HepG2 (cell line): ENCODE measurements at regions not wholly inside any gene's neighbourhood (a gene's known extent, or its start where the extent isn't known, plus 50 kb on each side); places are given as distances from the start of the nearest gene placed in this dataset.

Experiments used
- ATAC-seq: fragments of 200-7000 bp; cut with Tn5 transposase; 3 replicates; pipeline ENCODE4 v1.9.1; 2020; ENCODE audit warnings: mild to moderate bottlenecking, moderate library complexity
- BruUV-seq: library from RNA; stranded (reverse); fragments of 400-500 nt; replicated peaks from 2 replicates; lab custom pipeline; 2021; lab: Mats Ljungman, UMichigan
- CTCF ChIA-PET: fragments of 300-600 bp; formaldehyde crosslinking; extraction: SDS; loops from one replicate; lab custom pipeline; 2021; ENCODE audit warnings: low total read pairs, inconsistent platforms, low intra/inter-chr PET ratio; lab: Yijun Ruan, JAX
- POLR2A ChIA-PET: fragments of 350-600 bp; sonication (Branson Sonifier 250); formaldehyde crosslinking; loops from one replicate; lab custom pipeline; 2020; ENCODE audit warnings: antibody characterized with exemption, inconsistent platforms; lab: Yijun Ruan, JAX
- DNase-seq: peaks from one replicate; pipeline ENCODE4 v3.0.0-alpha.2; 2015; ENCODE audit warnings: low spot score
- FAIRE-seq: peaks from 3 replicates; lab custom pipeline; 2011; peaks lifted over from hg19 to GRCh38; lab: Jason Lieb, UNC
- H2AFZ ChIP-seq: one replicate; pipeline ENCODE4 v1.6.1; 2011; ENCODE audit warnings: low read length, inconsistent platforms
- H3K27ac ChIP-seq: fragments of 300-600 bp; 3 replicates; pipeline ENCODE4 v1.8.0; 2011; ENCODE audit warnings: mixed run types, mild to moderate bottlenecking, mixed read lengths, low read length, inconsistent platforms; ENCODE audit not compliant: insufficient read depth; ENCODE audit errors: extremely low read length
- H3K27me3 ChIP-seq, 2 experiments: fragments of 200-600 bp in 1 of 2; 2 replicates in 1 of 2; 3 replicates in 1 of 2; pipeline versions ENCODE4 v1.6.0 to v1.8.0; 2011; ENCODE audit warnings: low read length in 2 of 2, mild to moderate bottlenecking in 2 of 2, moderate library complexity in 2 of 2, inconsistent platforms in 1 of 2; ENCODE audit not compliant: insufficient read depth in 2 of 2, control insufficient read depth in 1 of 2
- H3K36me3 ChIP-seq, 2 experiments: fragments of 200-600 bp in 1 of 2; replicated peaks in 1 of 2; 2 replicates in 1 of 2; 3 replicates in 1 of 2; pipeline versions ENCODE4 v1.5.1 to v1.8.0; 2011; ENCODE audit warnings: low read length in 2 of 2, inconsistent platforms in 1 of 2; ENCODE audit not compliant: insufficient read depth in 2 of 2, control insufficient read depth in 1 of 2
- H3K4me1 ChIP-seq: 2 replicates; pipeline ENCODE4 v1.5.1; 2012; ENCODE audit warnings: low read length, inconsistent platforms; ENCODE audit not compliant: insufficient read depth
- H3K4me2 ChIP-seq: 2 replicates; pipeline ENCODE4 v1.6.0; 2011; ENCODE audit warnings: low read depth, low read length, inconsistent platforms
- H3K4me3 ChIP-seq, 3 experiments: fragments of 200-600 bp in 1 of 3; sonication (generic), shearing (Covaris generic) in 1 of 3; replicated peaks in 1 of 3; 2 replicates each; pipeline ENCODE4 v1.5.1; 2011 to 2016; ENCODE audit warnings: low read length in 3 of 3, inconsistent platforms in 2 of 3, low read depth in 2 of 3, mild to moderate bottlenecking in 2 of 3, control low read depth in 1 of 3, mixed read lengths in 1 of 3; ENCODE audit not compliant: insufficient read depth in 1 of 3
- H3K79me2 ChIP-seq: one replicate; pipeline ENCODE4 v1.6.1; 2011; ENCODE audit warnings: low read length, inconsistent platforms; ENCODE audit not compliant: insufficient read depth
- H3K9ac ChIP-seq: 2 replicates; pipeline ENCODE4 v1.6.0; 2011; ENCODE audit warnings: mild to moderate bottlenecking, low read depth, low read length, inconsistent platforms; ENCODE audit not compliant: insufficient read depth
- H3K9me3 ChIP-seq: 2 replicates; pipeline ENCODE4 v1.5.1; 2012; ENCODE audit warnings: mild to moderate bottlenecking, low read length
- H4K20me1 ChIP-seq: 2 replicates; pipeline ENCODE4 v1.6.0; 2011; ENCODE audit warnings: inconsistent platforms, mild to moderate bottlenecking, low read length, moderate library complexity; ENCODE audit not compliant: insufficient read depth
- AGO1 ChIP-seq: fragments of 200-400 bp; formaldehyde crosslinking; IDR thresholded peaks from 2 replicates; pipeline ENCODE4 v1.6.1; 2017; ENCODE audit warnings: mild to moderate bottlenecking, low read depth, low read length, moderate library complexity; ENCODE audit not compliant: poor library complexity, severe bottlenecking
- FOXP1 ChIP-seq, 2 experiments: fragments of 450-650 bp in 1 of 2; IDR thresholded peaks; 2 replicates each; pipeline ENCODE4 v1.6.1; 2017 to 2018; ENCODE audit warnings: antibody characterized with exemption in 1 of 2
- ZNF605 ChIP-seq: sonication (generic); formaldehyde crosslinking; IDR thresholded peaks from 2 replicates; pipeline ENCODE4 v1.8.0; 2022; ENCODE audit warnings: mild to moderate bottlenecking, missing genetic modification reagents
- in situ Hi-C: cut with HindIII; loops from 2 replicates; pipeline ENCODE4 v1.10.0; 2017; ENCODE audit warnings: low pct_unique_long_range_greater_than_20kb; ENCODE audit not compliant: extremely low pct_ligation_motif_present
- intact Hi-C: fragments of 100-400 bp; cut with micrococcal nuclease; formaldehyde crosslinking; loops from one replicate; pipeline ENCODE4 v1.10.0; 2022; ENCODE audit not compliant: unreplicated experiment
- TF ChIP-seq, protein P1 (sequence below): sonication (generic); formaldehyde crosslinking; IDR thresholded peaks from 2 replicates; pipeline ENCODE4 v1.9.0; 2021; ENCODE audit warnings: missing genetic modification reagents, mild to moderate bottlenecking, borderline replicate concordance
- TF ChIP-seq, protein P2 (sequence below): sonication (generic); formaldehyde crosslinking; IDR thresholded peaks from 2 replicates; pipeline ENCODE4 v1.4.0; 2020; ENCODE audit warnings: missing genetic modification reagents
- TF ChIP-seq, protein P3 (sequence below): sonication (generic); formaldehyde crosslinking; IDR thresholded peaks from 2 replicates; pipeline ENCODE4 v1.4.0; 2020; ENCODE audit warnings: missing genetic modification reagents
- TF ChIP-seq, protein P4 (sequence below): IDR thresholded peaks from 2 replicates; pipeline ENCODE4 v1.6.1; 2016; ENCODE audit warnings: low read depth

DNA sequence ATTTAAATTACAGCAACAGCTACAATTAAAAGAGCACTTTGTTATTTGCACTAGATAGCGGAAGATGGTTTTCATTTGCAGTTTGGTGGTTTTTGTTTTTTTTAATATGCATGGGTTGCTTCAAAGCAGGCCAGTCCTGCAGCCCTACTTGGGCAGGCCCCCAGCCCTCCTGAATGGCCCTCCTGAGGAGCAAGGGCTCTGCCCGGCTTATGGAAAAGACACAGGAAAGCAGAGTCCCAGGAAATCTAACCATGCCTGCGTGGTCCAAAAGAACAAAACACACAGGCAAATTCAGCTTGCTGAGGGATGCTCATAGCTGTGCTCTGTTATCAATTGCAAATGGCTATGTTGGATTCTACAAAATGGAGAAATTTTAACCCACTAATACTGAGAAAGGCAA lies 371.1 kb upstream of the ARID1B start (continued):
- TF ChIP-seq, protein P1, sequence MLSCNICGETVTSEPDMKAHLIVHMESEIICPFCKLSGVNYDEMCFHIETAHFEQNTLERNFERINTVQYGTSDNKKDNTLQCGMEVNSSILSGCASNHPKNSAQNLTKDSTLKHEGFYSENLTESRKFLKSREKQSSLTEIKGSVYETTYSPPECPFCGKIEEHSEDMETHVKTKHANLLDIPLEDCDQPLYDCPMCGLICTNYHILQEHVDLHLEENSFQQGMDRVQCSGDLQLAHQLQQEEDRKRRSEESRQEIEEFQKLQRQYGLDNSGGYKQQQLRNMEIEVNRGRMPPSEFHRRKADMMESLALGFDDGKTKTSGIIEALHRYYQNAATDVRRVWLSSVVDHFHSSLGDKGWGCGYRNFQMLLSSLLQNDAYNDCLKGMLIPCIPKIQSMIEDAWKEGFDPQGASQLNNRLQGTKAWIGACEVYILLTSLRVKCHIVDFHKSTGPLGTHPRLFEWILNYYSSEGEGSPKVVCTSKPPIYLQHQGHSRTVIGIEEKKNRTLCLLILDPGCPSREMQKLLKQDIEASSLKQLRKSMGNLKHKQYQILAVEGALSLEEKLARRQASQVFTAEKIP, result no peak
- TF ChIP-seq, protein P2, sequence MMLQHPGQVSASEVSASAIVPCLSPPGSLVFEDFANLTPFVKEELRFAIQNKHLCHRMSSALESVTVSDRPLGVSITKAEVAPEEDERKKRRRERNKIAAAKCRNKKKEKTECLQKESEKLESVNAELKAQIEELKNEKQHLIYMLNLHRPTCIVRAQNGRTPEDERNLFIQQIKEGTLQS (CRISPR knock-in tag), result no peak
- TF ChIP-seq AGO1 (no peak), ZNF605 (CRISPR knock-in tag) (no peak)

DNA sequence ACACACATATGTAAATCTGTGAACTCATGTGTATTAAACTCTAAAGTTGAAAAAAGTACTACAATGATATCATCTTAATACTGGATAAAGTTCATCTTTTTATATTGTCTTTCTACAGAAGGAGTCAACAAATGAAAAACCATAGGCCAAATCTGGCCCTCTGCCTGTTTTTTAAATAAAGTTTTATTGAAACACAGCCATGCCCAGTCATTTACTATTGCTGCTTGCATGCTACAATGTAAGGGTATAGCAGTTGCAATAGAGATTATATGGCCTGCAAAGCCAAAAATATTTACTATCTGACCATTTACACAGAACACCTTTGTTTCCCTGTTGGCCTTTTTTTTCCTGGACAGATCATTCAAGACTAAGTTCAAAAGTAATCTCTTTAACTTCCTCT lies 374.6 kb upstream of the ARID1B start:
- Histone ChIP-seq H3K4me1 (no peaks in the 10 kb centered on the region), H3K79me2 (no peaks in the 10 kb centered on the region), H4K20me1 (no peaks in the 10 kb centered on the region), H3K36me3 (no peaks in the 10 kb centered on the region), H3K4me3 (no peak overlapping the region), H3K9ac (no peak overlapping the region), H2AFZ (no peak overlapping the region), H3K4me2 (no peak overlapping the region), H3K9me3 (no peaks in the 10 kb centered on the region), H3K27ac (no peak overlapping the region), H3K27me3 (peaks cover 0 to 12% of the 10 kb centered on the region in 2 experiments; a peak in 1 of 5 replicates)
- POLR2A ChIA-PET, result no interaction called here
- intact Hi-C loops, result no loop called here
- no TSS peak for BruUV-seq
- CTCF ChIA-PET, result no interaction called here
- in situ Hi-C loops, result no loop called here
- TF ChIP-seq FOXP1 (IDR thresholded peaks at IDR 0.05) (no peak), FOXP1 (CRISPR knock-in tag; IDR thresholded peaks at IDR 0.05) (no peak)
- TF ChIP-seq, protein P3, sequence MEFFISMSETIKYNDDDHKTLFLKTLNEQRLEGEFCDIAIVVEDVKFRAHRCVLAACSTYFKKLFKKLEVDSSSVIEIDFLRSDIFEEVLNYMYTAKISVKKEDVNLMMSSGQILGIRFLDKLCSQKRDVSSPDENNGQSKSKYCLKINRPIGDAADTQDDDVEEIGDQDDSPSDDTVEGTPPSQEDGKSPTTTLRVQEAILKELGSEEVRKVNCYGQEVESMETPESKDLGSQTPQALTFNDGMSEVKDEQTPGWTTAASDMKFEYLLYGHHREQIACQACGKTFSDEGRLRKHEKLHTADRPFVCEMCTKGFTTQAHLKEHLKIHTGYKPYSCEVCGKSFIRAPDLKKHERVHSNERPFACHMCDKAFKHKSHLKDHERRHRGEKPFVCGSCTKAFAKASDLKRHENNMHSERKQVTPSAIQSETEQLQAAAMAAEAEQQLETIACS, result no peak
- TF ChIP-seq, protein P4, sequence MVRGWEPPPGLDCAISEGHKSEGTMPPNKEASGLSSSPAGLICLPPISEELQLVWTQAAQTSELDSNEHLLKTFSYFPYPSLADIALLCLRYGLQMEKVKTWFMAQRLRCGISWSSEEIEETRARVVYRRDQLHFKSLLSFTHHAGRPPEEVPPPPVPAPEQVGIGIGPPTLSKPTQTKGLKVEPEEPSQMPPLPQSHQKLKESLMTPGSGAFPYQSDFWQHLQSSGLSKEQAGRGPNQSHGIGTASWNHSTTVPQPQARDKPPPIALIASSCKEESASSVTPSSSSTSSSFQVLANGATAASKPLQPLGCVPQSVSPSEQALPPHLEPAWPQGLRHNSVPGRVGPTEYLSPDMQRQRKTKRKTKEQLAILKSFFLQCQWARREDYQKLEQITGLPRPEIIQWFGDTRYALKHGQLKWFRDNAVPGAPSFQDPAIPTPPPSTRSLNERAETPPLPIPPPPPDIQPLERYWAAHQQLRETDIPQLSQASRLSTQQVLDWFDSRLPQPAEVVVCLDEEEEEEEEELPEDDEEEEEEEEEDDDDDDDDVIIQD (CRISPR knock-in tag), result no peak
- FAIRE-seq (no peak), ATAC-seq (no peak), DNase-seq (no peak)
